RWPE2 (cell line): ENCODE measurements at regions not wholly inside any gene's neighbourhood (a gene's known extent, or its start where the extent isn't known, plus 50 kb on each side); places are given as distances from the start of the nearest gene placed in this dataset.
"Not testable (repeated sequence)": the region's sequence is repeated elsewhere in the genome, so short reads cannot be mapped to it uniquely, and the experiment has no call there.

Experiments
- ATAC-seq: fragments of 200-7000 bp; cut with Tn5 transposase; 3 replicates; pipeline ENCODE4 v1.9.1; 2021; ENCODE audit warnings: low read depth
- DNase-seq: peaks from one replicate; pipeline ENCODE4 v3.0.0-alpha.2; 2020; ENCODE audit warnings: low spot score
- H3K27ac ChIP-seq: fragments of 450-650 bp; 2 replicates; pipeline ENCODE4 v1.5.1; 2017; ENCODE audit warnings: mild to moderate bottlenecking; ENCODE audit not compliant: poor library complexity, severe bottlenecking
- H3K27me3 ChIP-seq: fragments of 250-450 bp; sonication (Bioruptor Pico); 2 replicates; pipeline ENCODE4 v1.5.1; 2021; ENCODE audit warnings: mild to moderate bottlenecking, moderate library complexity; ENCODE audit not compliant: insufficient read depth, poor library complexity, severe bottlenecking
- H3K36me3 ChIP-seq: fragments of 250-450 bp; sonication (Bioruptor Pico); 2 replicates; pipeline ENCODE4 v1.5.1; 2020; ENCODE audit warnings: low read depth, mild to moderate bottlenecking, moderate library complexity
- H3K4me1 ChIP-seq: fragments of 250-450 bp; sonication (Bioruptor Pico); 2 replicates; pipeline ENCODE4 v1.5.1; 2021; ENCODE audit warnings: mild to moderate bottlenecking, moderate library complexity; ENCODE audit not compliant: insufficient read depth, poor library complexity, severe bottlenecking
- H3K4me3 ChIP-seq: fragments of 250-450 bp; sonication (Bioruptor Pico); 2 replicates; pipeline ENCODE4 v1.5.1; 2021; ENCODE audit warnings: mild to moderate bottlenecking, moderate library complexity; ENCODE audit not compliant: severe bottlenecking
- H3K9me3 ChIP-seq: fragments of 250-450 bp; sonication (Bioruptor Pico); 2 replicates; pipeline ENCODE4 v1.5.1; 2021; ENCODE audit warnings: mild to moderate bottlenecking, moderate library complexity; ENCODE audit not compliant: severe bottlenecking
- CTCF ChIP-seq: fragments of 450-650 bp; IDR thresholded peaks from one replicate; pipeline ENCODE4 v1.5.1; 2017; ENCODE audit warnings: mild to moderate bottlenecking, moderate library complexity; ENCODE audit not compliant: poor library complexity, severe bottlenecking

GRCh38 chrX:63281465-63281864 is 69.7 kb downstream of the SPIN4 start:
- Histone ChIP-seq H3K9me3 (no peaks in the 10 kb centered on the region), H3K27me3 (no peaks in the 10 kb centered on the region), H3K4me3 (no peak overlapping the region), H3K36me3 (no peaks in the 10 kb centered on the region), H3K27ac (no peak overlapping the region), H3K4me1 (no peaks in the 10 kb centered on the region)
- TF ChIP-seq CTCF, result no peak
- DNase-seq (no peak), ATAC-seq (no peak)

GRCh38 chrX:63277394-63277793 is 73.7 kb downstream of the SPIN4 start:
- H3K27me3 ChIP-seq, ATAC-seq, H3K4me3 ChIP-seq, H3K27ac ChIP-seq, H3K36me3 ChIP-seq, H3K9me3 ChIP-seq, H3K4me1 ChIP-seq, DNase-seq: not testable (repeated sequence)

GRCh38 chrX:63275127-63275526 is 76.0 kb downstream of the SPIN4 start:
- no peaks in the 10 kb centered on the region for H3K4me1 ChIP-seq
- no peaks in the 10 kb centered on the region for H3K9me3 ChIP-seq
- H3K27ac ChIP-seq, result no peak overlapping the region
- no peak overlapping the region for H3K4me3 ChIP-seq
- peak; percentile 33 for TF ChIP-seq CTCF
- DNase-seq, result no peak
- no peaks in the 10 kb centered on the region for H3K36me3 ChIP-seq
- no peaks in the 10 kb centered on the region for H3K27me3 ChIP-seq
- ATAC-seq, result no peak

- no peak for ATAC-seq
- no peak overlapping the region for H3K27ac ChIP-seq
These were observed 80.3 kb downstream of the SPIN4 start for GRCh38 chrX:63270873-63271272.

GRCh38 chrX:63258144-63258543 is 93.0 kb downstream of the SPIN4 start:
- DNase-seq, result no peak
- Histone ChIP-seq H3K36me3 (no peaks in the 10 kb centered on the region), H3K27ac (no peak overlapping the region), H3K4me3 (no peak overlapping the region), H3K4me1 (no peaks in the 10 kb centered on the region), H3K9me3 (no peaks in the 10 kb centered on the region), H3K27me3 (no peaks in the 10 kb centered on the region)
- ATAC-seq, result no peak
- no peak for TF ChIP-seq CTCF

More at GRCh38 chrX:63270873-63271272, 80.3 kb downstream of the SPIN4 start:
- no peak overlapping the region for H3K4me3 ChIP-seq
- no peaks in the 10 kb centered on the region for H3K36me3 ChIP-seq
- H3K27me3 ChIP-seq, result no peaks in the 10 kb centered on the region
- no peaks in the 10 kb centered on the region for H3K9me3 ChIP-seq
- H3K4me1 ChIP-seq, result no peaks in the 10 kb centered on the region
- DNase-seq, result no peak
- TF ChIP-seq CTCF, result no peak
